GM12878 (cell line): ENCODE measurements at regions not wholly inside any gene's neighbourhood (a gene's known extent, or its start where the extent isn't known, plus 50 kb on each side); places are given as distances from the start of the nearest gene placed in this dataset.

Experiments used
- ATAC-seq: fragments of 200-7000 bp; cut with Tn5 transposase; 3 replicates; pipeline ENCODE4 v1.9.1; 2020; ENCODE audit warnings: mild to moderate bottlenecking, moderate library complexity
- BruUV-seq: library from RNA; stranded (reverse); fragments of 400-500 nt; replicated peaks from 2 replicates; lab custom pipeline; 2021; lab: Mats Ljungman, UMichigan
- CTCF ChIA-PET: fragments of 300-600 bp; sonication (Branson Sonifier 250); formaldehyde crosslinking; extraction: SDS; loops from one replicate; lab custom pipeline; 2021; ENCODE audit warnings: inconsistent platforms; lab: Yijun Ruan, JAX
- POLR2A ChIA-PET: fragments of 350-600 bp; formaldehyde crosslinking; extraction: SDS; loops from one replicate; lab custom pipeline; 2021; ENCODE audit warnings: inconsistent platforms; lab: Charles Lee
- RAD21 ChIA-PET: fragments of 300-600 bp; sonication (Branson Sonifier 250); formaldehyde crosslinking; loops from one replicate; lab custom pipeline; 2023; ENCODE audit warnings: antibody characterized with exemption; ENCODE audit not compliant: unreplicated experiment; lab: Charles Lee
- SMC1A ChIA-PET: fragments of 300-600 bp; sonication (Branson Sonifier 250); formaldehyde crosslinking; loops from one replicate; lab custom pipeline; 2023; ENCODE audit not compliant: unreplicated experiment, uncharacterized antibody; lab: Charles Lee
- DNase-seq: peaks from one replicate; pipeline ENCODE4 v3.0.0-alpha.2; 2011; ENCODE audit warnings: low read depth, low spot score
- FAIRE-seq: peaks from 3 replicates; lab custom pipeline; 2011; peaks lifted over from hg19 to GRCh38; lab: Jason Lieb, UNC
- H2AFZ ChIP-seq: 2 replicates; pipeline ENCODE4 v1.6.0; 2011; ENCODE audit warnings: low read depth, low read length, control low read depth; ENCODE audit not compliant: control insufficient read depth
- H3K27ac ChIP-seq: 2 replicates; pipeline ENCODE4 v1.5.1; 2011; ENCODE audit warnings: control low read depth; ENCODE audit not compliant: control insufficient read depth, insufficient read depth
- H3K27me3 ChIP-seq, 2 experiments: replicated peaks in 1 of 2; 2 replicates each; pipeline versions ENCODE4 v1.6.0 to v1.6.1; 2011; ENCODE audit warnings: low read length in 1 of 2; ENCODE audit not compliant: control insufficient read depth in 2 of 2, insufficient read depth in 2 of 2
- H3K36me3 ChIP-seq, 2 experiments: 2 replicates each; pipeline ENCODE4 v1.5.1; 2011; ENCODE audit warnings: low read length in 1 of 2; ENCODE audit not compliant: control insufficient read depth in 2 of 2, insufficient read depth in 2 of 2
- H3K4me1 ChIP-seq: 2 replicates; pipeline ENCODE4 v1.6.1; 2011; ENCODE audit warnings: mild to moderate bottlenecking, low read length, moderate library complexity, mixed read lengths; ENCODE audit not compliant: control insufficient read depth, insufficient read depth
- H3K4me2 ChIP-seq: 2 replicates; pipeline ENCODE4 v1.6.0; 2011; ENCODE audit warnings: control low read depth; ENCODE audit not compliant: control insufficient read depth, insufficient read depth
- H3K4me3 ChIP-seq: fragments of 200-600 bp; sonication (generic); 2 replicates; pipeline ENCODE4 v1.5.1; 2016
- H3K79me2 ChIP-seq: 2 replicates; pipeline ENCODE4 v1.6.0; 2011; ENCODE audit warnings: low read length; ENCODE audit not compliant: control insufficient read depth, insufficient read depth
- H3K9ac ChIP-seq: 2 replicates; pipeline ENCODE4 v1.8.0; 2011; ENCODE audit warnings: low read length, control low read depth, mixed read lengths; ENCODE audit not compliant: control insufficient read depth, insufficient read depth
- H3K9me3 ChIP-seq: replicated peaks from 3 replicates; pipeline ENCODE4 v1.5.1; 2011; ENCODE audit warnings: mild to moderate bottlenecking, low read length; ENCODE audit not compliant: control insufficient read depth, insufficient read depth
- H4K20me1 ChIP-seq: 2 replicates; pipeline ENCODE4 v1.6.0; 2011; ENCODE audit not compliant: control insufficient read depth, insufficient read depth
- BRCA1 ChIP-seq: IDR thresholded peaks from 2 replicates; pipeline ENCODE4 v1.6.1; 2011; ENCODE audit warnings: low read depth, low read length, improper control_type of control experiment
- CBFB ChIP-seq: IDR thresholded peaks from 2 replicates; pipeline ENCODE4 v1.6.1; 2016; ENCODE audit warnings: antibody characterized with exemption, low read depth
- CEBPB ChIP-seq, 2 experiments: fragments of 150-350 bp in 1 of 2; IDR thresholded peaks; 2 replicates each; pipeline ENCODE4 v1.6.1; 2012 to 2014; ENCODE audit warnings: low read depth in 2 of 2, low read length in 2 of 2, borderline replicate concordance in 1 of 2, inconsistent platforms in 1 of 2
- EED ChIP-seq: sonication (generic); IDR thresholded peaks from 2 replicates; pipeline ENCODE4 v1.6.1; 2016; ENCODE audit warnings: antibody characterized with exemption, low read depth
- IRF4 ChIP-seq: IDR thresholded peaks from 2 replicates; pipeline ENCODE4 v1.6.1; 2011; ENCODE audit warnings: low read depth, low read length
- MEF2A ChIP-seq: IDR thresholded peaks from 2 replicates; pipeline ENCODE4 v1.6.1; 2011; ENCODE audit warnings: low read depth, mild to moderate bottlenecking, low read length, moderate library complexity; ENCODE audit not compliant: insufficient read depth
- PAX8 ChIP-seq: fragments of 450-650 bp; IDR thresholded peaks from 2 replicates; pipeline ENCODE4 v1.6.1; 2017; ENCODE audit warnings: mild to moderate bottlenecking, moderate library complexity
- POLR2AphosphoS2 ChIP-seq: IDR thresholded peaks from 2 replicates; pipeline ENCODE4 v1.6.1; 2011; ENCODE audit warnings: low read depth, mild to moderate bottlenecking, low read length, improper control_type of control experiment, moderate library complexity
- RAD21 ChIP-seq: IDR thresholded peaks from 2 replicates; pipeline ENCODE4 v1.6.1; 2011; ENCODE audit warnings: mild to moderate bottlenecking, low read depth, low read length, moderate library complexity; ENCODE audit not compliant: insufficient read depth
- RELA ChIP-seq: fragments of 450-650 bp; IDR thresholded peaks from 2 replicates; pipeline ENCODE4 v1.8.0; 2014; ENCODE audit warnings: borderline replicate concordance; ENCODE audit not compliant: partially characterized antibody
- SIN3A ChIP-seq: IDR thresholded peaks from 2 replicates; pipeline ENCODE4 v1.6.1; 2012; ENCODE audit warnings: low read depth, low read length, improper control_type of control experiment
- WGBS: methylation state at CpG from one replicate; pipeline ENCODE4 v1.1.6; 2016; ENCODE audit warnings: low lambda C conversion rate; ENCODE audit not compliant: insufficient replicate concordance, insufficient coverage; ENCODE audit errors: missing lambda C conversion rate; 5-methylcytosine and 5-hydroxymethylcytosine counted together
- in situ Hi-C: fragments of 300-500 bp; cut with MboI; formaldehyde crosslinking; loops from 9 replicates; pipeline ENCODE4 v1.14.3; 2018; ENCODE audit warnings: mixed read lengths
- intact Hi-C: fragments of 100-400 bp; cut with micrococcal nuclease; formaldehyde crosslinking; loops from one replicate; pipeline ENCODE4 v1.14.2; 2022; ENCODE audit not compliant: unreplicated experiment
- TF ChIP-seq, protein P1 (sequence below): IDR thresholded peaks from 2 replicates; pipeline ENCODE4 v1.6.1; 2012; ENCODE audit warnings: low read depth, low read length, improper control_type of control experiment
- TF ChIP-seq, protein P2 (sequence below): IDR thresholded peaks from 2 replicates; pipeline ENCODE4 v1.6.1; 2011; ENCODE audit warnings: low read depth, low read length, improper control_type of control experiment, borderline replicate concordance
- TF ChIP-seq, protein P3 (sequence below): fragments of 150-350 bp; IDR thresholded peaks from 2 replicates; pipeline ENCODE4 v1.6.1; 2014; ENCODE audit warnings: mild to moderate bottlenecking, low read depth, low read length

DNA sequence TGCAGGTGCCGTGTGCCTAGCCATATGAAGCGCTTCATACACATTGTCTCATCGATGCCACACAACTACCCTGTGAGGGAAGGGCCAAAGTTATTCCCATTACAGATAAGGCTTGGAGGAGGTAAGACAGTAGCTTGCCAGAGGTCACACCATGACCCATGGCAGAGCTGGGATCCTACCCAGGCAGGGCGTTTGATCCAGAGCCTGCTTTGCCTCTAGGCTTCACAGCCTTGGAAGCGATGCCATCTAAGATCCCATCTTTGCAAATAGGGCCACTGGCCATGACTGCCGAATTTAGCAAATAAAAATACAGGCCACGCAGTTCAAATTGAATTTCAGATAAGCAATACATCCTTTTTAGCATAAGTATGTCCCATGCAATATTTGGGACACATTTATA, 358.2 kb downstream of the BCOR start:
- H3K27me3 ChIP-seq = peaks cover 0 to 1% of the 10 kb centered on the region in 2 experiments; a peak in 1 of 4 replicates
- H3K36me3 ChIP-seq = no peaks in the 10 kb centered on the region
- intact Hi-C loops = loop anchor here (10.0 kb wide), 1 partner anchor 725 kb away; no protein-coding TSS in a partner anchor
- ATAC-seq = no peak
- in situ Hi-C loops = no loop called here
- no peak overlapping the region for H3K4me2 ChIP-seq
- H4K20me1 ChIP-seq = no peaks in the 10 kb centered on the region; the same call in 1 of the 2 replicates
- no peak for DNase-seq
- 22% methylated on average over 7 of the region's 7 CpGs for WGBS
- H3K4me1 ChIP-seq = no peaks in the 10 kb centered on the region
- SMC1A ChIA-PET = no interaction called here
- H3K9ac ChIP-seq = no peak overlapping the region
- H3K79me2 ChIP-seq = no peaks in the 10 kb centered on the region
- H3K9me3 ChIP-seq = no peaks in the 10 kb centered on the region
- RAD21 ChIA-PET = no interaction called here
- TF ChIP-seq RAD21 (no peak), POLR2AphosphoS2 (no peak), RELA (no peak), PAX8 (no peak), MEF2A (no peak), EED (no peak), IRF4 (no peak), SIN3A (no peak), CEBPB (IDR thresholded peaks at IDR 0.05; ENCODE audit: borderline replicate concordance in 1 of 2, low read depth in 2 of 2, low read length in 2 of 2) (no peak), CBFB (no peak), BRCA1 (no peak)
- TF ChIP-seq, protein P1, sequence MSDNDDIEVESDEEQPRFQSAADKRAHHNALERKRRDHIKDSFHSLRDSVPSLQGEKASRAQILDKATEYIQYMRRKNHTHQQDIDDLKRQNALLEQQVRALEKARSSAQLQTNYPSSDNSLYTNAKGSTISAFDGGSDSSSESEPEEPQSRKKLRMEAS = no peak
- TF ChIP-seq, protein P2, sequence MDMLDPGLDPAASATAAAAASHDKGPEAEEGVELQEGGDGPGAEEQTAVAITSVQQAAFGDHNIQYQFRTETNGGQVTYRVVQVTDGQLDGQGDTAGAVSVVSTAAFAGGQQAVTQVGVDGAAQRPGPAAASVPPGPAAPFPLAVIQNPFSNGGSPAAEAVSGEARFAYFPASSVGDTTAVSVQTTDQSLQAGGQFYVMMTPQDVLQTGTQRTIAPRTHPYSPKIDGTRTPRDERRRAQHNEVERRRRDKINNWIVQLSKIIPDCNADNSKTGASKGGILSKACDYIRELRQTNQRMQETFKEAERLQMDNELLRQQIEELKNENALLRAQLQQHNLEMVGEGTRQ = no peak
- TF ChIP-seq, protein P3, sequence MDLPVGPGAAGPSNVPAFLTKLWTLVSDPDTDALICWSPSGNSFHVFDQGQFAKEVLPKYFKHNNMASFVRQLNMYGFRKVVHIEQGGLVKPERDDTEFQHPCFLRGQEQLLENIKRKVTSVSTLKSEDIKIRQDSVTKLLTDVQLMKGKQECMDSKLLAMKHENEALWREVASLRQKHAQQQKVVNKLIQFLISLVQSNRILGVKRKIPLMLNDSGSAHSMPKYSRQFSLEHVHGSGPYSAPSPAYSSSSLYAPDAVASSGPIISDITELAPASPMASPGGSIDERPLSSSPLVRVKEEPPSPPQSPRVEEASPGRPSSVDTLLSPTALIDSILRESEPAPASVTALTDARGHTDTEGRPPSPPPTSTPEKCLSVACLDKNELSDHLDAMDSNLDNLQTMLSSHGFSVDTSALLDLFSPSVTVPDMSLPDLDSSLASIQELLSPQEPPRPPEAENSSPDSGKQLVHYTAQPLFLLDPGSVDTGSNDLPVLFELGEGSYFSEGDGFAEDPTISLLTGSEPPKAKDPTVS = no peak
- BruUV-seq = no TSS peak
- no peak overlapping the region for H3K27ac ChIP-seq
- FAIRE-seq = no peak
- H3K4me3 ChIP-seq = no peak overlapping the region
- CTCF ChIA-PET = no interaction called here
- POLR2A ChIA-PET = no interaction called here
- H2AFZ ChIP-seq = no peak overlapping the region
